SU-DHL-6 (cell line): ENCODE measurements at regions not wholly inside any gene's neighbourhood (a gene's known extent, or its start where the extent isn't known, plus 50 kb on each side); places are given as distances from the start of the nearest gene placed in this dataset.

Experiments
- H2AFZ ChIP-seq: fragments of 200-600 bp; sonication (generic); 2 replicates; pipeline ENCODE4 v1.6.1; 2014; ENCODE audit warnings: low read depth, mild to moderate bottlenecking, moderate library complexity, mixed read lengths, antibody characterized with exemption, low read length; ENCODE audit not compliant: severe bottlenecking
- H3F3A ChIP-seq: fragments of 200-600 bp; shearing (Covaris generic); 2 replicates; pipeline ENCODE4 v1.6.0; 2016; ENCODE audit warnings: antibody characterized with exemption, mild to moderate bottlenecking; ENCODE audit not compliant: insufficient read depth
- H3K27ac ChIP-seq: fragments of 200-600 bp; sonication (generic); 2 replicates; pipeline ENCODE4 v1.5.1; 2016; ENCODE audit warnings: low read depth, mild to moderate bottlenecking, low read length, moderate library complexity, mixed read lengths
- H3K27me3 ChIP-seq: fragments of 200-600 bp; sonication (generic), shearing (Covaris generic); 2 replicates; pipeline ENCODE4 v1.6.0; 2014; ENCODE audit warnings: mild to moderate bottlenecking, low read length
- H3K36me3 ChIP-seq: fragments of 200-600 bp; sonication (generic); 2 replicates; pipeline ENCODE4 v1.6.1; 2014; ENCODE audit warnings: mild to moderate bottlenecking, low read length, mixed read lengths
- H3K4me2 ChIP-seq: fragments of 300-600, 200-600 bp; shearing (Covaris generic), sonication (generic); 2 replicates; pipeline ENCODE4 v1.6.0; 2014; ENCODE audit warnings: low read length, low read depth, mild to moderate bottlenecking; ENCODE audit not compliant: poor library complexity, severe bottlenecking
- H3K4me3 ChIP-seq: fragments of 200-600 bp; sonication (generic); 2 replicates; pipeline ENCODE4 v1.5.1; 2014; ENCODE audit warnings: antibody characterized with exemption, low read length, mild to moderate bottlenecking, mixed read lengths; ENCODE audit not compliant: insufficient read depth, poor library complexity, severe bottlenecking
- H3K79me2 ChIP-seq: fragments of 200-600 bp; sonication (generic); 2 replicates; pipeline ENCODE4 v1.6.1; 2014; ENCODE audit warnings: mild to moderate bottlenecking, low read length, moderate library complexity; ENCODE audit not compliant: insufficient read depth
- H3K9ac ChIP-seq: fragments of 200-600 bp; sonication (generic); 2 replicates; pipeline ENCODE4 v1.7.0; 2014; ENCODE audit warnings: mild to moderate bottlenecking, low read length
- H3K9me2 ChIP-seq: fragments of 200-600 bp; sonication (generic); replicated peaks from 2 replicates; pipeline ENCODE4 v1.6.1; 2014; ENCODE audit warnings: low read length; ENCODE audit not compliant: insufficient read depth
- H3K9me3 ChIP-seq: fragments of 200-600 bp; sonication (generic); 2 replicates; pipeline ENCODE4 v1.6.1; 2014; ENCODE audit warnings: low read length, mixed read lengths; ENCODE audit not compliant: insufficient read depth
- H4K20me1 ChIP-seq: fragments of 200-600 bp; sonication (generic); 2 replicates; pipeline ENCODE4 v1.6.1; 2014; ENCODE audit warnings: low read depth, mild to moderate bottlenecking, antibody characterized with exemption, low read length, moderate library complexity, mixed read lengths
- EZH2phosphoT487 ChIP-seq: fragments of 200-600 bp; sonication (generic), shearing (Covaris generic); conservative IDR thresholded peaks from 2 replicates; pipeline ENCODE4 v1.6.1; 2018; ENCODE audit warnings: mild to moderate bottlenecking, antibody characterized with exemption, low read length, moderate library complexity, mixed read lengths
- TF ChIP-seq, protein P1 (sequence below): fragments of 200-600 bp; sonication (generic); IDR thresholded peaks from one replicate; pipeline ENCODE4 v1.5.1; 2017; ENCODE audit warnings: antibody characterized with exemption, mild to moderate bottlenecking, low read length, moderate library complexity; ENCODE audit not compliant: insufficient read depth, poor library complexity, severe bottlenecking

GRCh38 chr6:92708270-92708669 lies 711.1 kb downstream of the EPHA7 start:
- no peak overlapping the region for H3K4me2 ChIP-seq
- no peaks in the 10 kb centered on the region for H3F3A ChIP-seq
- no peaks in the 10 kb centered on the region for H3K36me3 ChIP-seq
- H3K9me2 ChIP-seq, result no peaks in the 10 kb centered on the region
- no peak overlapping the region for H3K27ac ChIP-seq
- H3K9me3 ChIP-seq, result no peaks in the 10 kb centered on the region
- H3K9ac ChIP-seq, result no peak overlapping the region
- no peak for TF ChIP-seq EZH2phosphoT487
- TF ChIP-seq, protein P1, sequence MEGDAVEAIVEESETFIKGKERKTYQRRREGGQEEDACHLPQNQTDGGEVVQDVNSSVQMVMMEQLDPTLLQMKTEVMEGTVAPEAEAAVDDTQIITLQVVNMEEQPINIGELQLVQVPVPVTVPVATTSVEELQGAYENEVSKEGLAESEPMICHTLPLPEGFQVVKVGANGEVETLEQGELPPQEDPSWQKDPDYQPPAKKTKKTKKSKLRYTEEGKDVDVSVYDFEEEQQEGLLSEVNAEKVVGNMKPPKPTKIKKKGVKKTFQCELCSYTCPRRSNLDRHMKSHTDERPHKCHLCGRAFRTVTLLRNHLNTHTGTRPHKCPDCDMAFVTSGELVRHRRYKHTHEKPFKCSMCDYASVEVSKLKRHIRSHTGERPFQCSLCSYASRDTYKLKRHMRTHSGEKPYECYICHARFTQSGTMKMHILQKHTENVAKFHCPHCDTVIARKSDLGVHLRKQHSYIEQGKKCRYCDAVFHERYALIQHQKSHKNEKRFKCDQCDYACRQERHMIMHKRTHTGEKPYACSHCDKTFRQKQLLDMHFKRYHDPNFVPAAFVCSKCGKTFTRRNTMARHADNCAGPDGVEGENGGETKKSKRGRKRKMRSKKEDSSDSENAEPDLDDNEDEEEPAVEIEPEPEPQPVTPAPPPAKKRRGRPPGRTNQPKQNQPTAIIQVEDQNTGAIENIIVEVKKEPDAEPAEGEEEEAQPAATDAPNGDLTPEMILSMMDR, result no peak
- no peaks in the 10 kb centered on the region for H3K79me2 ChIP-seq
- no peak overlapping the region for H2AFZ ChIP-seq
- H3K27me3 ChIP-seq, result no peaks in the 10 kb centered on the region
- H4K20me1 ChIP-seq, result no peaks in the 10 kb centered on the region
- no peak overlapping the region for H3K4me3 ChIP-seq

GRCh38 chr6:92706976-92707375 lies 712.4 kb downstream of the EPHA7 start:
- no peaks in the 10 kb centered on the region for H3K9me2 ChIP-seq
- no peaks in the 10 kb centered on the region for H4K20me1 ChIP-seq
- no peak overlapping the region for H2AFZ ChIP-seq
- no peak overlapping the region for H3K27ac ChIP-seq
- no peaks in the 10 kb centered on the region for H3K27me3 ChIP-seq
- H3K9ac ChIP-seq, result no peak overlapping the region
- no peaks in the 10 kb centered on the region for H3K9me3 ChIP-seq
- no peaks in the 10 kb centered on the region for H3K79me2 ChIP-seq
- H3K4me3 ChIP-seq, result no peak overlapping the region
- H3K4me2 ChIP-seq, result no peak overlapping the region
- no peaks in the 10 kb centered on the region for H3K36me3 ChIP-seq
- no peak for TF ChIP-seq EZH2phosphoT487
- TF ChIP-seq, protein P1, result no peak
- no peaks in the 10 kb centered on the region for H3F3A ChIP-seq

DNA sequence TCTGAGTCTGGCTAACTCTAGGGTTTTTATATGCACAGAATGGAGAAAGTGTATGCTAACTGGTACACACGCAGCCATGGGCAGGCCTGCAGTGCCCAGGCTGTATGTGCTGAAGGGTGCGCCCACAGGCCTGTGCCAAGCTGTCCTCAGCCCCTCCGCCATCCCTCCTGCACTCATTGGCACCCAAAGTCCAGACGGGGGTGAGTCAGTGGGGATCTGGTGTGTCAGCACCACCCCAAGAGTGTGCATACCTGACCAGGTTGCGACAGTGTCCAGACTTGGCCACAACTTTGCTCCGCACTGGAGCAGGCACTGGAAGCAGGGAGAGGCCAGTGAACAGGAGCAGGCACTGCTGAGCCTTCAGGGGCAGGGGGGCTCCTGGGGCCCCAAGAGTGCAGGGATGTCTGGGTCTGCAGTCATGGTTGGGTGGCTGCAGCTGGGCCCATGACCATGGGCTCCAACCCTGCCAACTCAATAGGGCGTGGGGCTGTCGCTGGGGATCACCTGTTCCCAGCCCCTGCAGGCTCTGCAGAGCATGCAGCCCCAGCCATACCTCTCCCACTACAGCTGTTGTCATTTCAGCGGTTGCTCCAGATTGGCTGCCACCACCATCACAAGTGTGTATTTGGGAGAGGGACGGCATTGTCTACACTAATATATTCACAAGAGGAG lies 717.8 kb downstream of the EPHA7 start:
- no peaks in the 10 kb centered on the region for H3K9me2 ChIP-seq
- no peak overlapping the region for H2AFZ ChIP-seq
- H3F3A ChIP-seq, result no peaks in the 10 kb centered on the region
- H3K79me2 ChIP-seq, result no peaks in the 10 kb centered on the region
- H3K4me2 ChIP-seq, result no peak overlapping the region
- no peak overlapping the region for H3K27ac ChIP-seq
- no peaks in the 10 kb centered on the region for H3K36me3 ChIP-seq
- no peak overlapping the region for H3K9ac ChIP-seq
- no peaks in the 10 kb centered on the region for H3K27me3 ChIP-seq
- no peaks in the 10 kb centered on the region for H3K9me3 ChIP-seq
- TF ChIP-seq, protein P1, result no peak
- TF ChIP-seq EZH2phosphoT487, result no peak
- no peak overlapping the region for H3K4me3 ChIP-seq
- no peaks in the 10 kb centered on the region for H4K20me1 ChIP-seq
